GM12872 (cell line): ENCODE measurements at regions not wholly inside any gene's neighbourhood (a gene's known extent, or its start where the extent isn't known, plus 50 kb on each side); places are given as distances from the start of the nearest gene placed in this dataset.

ENCODE experiments used
- TF ChIP-seq, protein P1 (sequence below): IDR thresholded peaks from 3 replicates; pipeline ENCODE4 v1.5.1; 2011; ENCODE audit warnings: low read depth, mild to moderate bottlenecking, low read length, moderate library complexity; ENCODE audit not compliant: insufficient read depth

DNA sequence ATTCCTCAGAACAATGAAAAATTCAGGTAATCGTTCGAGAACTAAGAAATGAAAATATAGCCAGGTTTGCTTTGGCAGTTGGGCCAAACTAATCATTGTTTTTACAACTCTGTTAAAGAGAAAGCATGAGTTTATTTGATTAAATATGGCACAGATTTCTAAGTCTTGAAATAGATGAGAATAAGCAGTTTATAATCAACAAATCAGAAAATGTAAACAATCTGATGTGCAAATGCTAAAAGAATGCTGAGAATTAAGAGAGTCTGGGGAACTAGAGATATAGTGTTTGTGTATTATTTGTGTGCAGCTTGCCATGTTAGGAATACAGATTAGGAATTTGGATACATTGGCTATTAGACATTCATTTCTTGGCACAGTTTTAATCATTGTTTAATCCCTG, 212.5 kb downstream of the TANC2 start:
- TF ChIP-seq, protein P1, sequence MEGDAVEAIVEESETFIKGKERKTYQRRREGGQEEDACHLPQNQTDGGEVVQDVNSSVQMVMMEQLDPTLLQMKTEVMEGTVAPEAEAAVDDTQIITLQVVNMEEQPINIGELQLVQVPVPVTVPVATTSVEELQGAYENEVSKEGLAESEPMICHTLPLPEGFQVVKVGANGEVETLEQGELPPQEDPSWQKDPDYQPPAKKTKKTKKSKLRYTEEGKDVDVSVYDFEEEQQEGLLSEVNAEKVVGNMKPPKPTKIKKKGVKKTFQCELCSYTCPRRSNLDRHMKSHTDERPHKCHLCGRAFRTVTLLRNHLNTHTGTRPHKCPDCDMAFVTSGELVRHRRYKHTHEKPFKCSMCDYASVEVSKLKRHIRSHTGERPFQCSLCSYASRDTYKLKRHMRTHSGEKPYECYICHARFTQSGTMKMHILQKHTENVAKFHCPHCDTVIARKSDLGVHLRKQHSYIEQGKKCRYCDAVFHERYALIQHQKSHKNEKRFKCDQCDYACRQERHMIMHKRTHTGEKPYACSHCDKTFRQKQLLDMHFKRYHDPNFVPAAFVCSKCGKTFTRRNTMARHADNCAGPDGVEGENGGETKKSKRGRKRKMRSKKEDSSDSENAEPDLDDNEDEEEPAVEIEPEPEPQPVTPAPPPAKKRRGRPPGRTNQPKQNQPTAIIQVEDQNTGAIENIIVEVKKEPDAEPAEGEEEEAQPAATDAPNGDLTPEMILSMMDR: no peak

DNA sequence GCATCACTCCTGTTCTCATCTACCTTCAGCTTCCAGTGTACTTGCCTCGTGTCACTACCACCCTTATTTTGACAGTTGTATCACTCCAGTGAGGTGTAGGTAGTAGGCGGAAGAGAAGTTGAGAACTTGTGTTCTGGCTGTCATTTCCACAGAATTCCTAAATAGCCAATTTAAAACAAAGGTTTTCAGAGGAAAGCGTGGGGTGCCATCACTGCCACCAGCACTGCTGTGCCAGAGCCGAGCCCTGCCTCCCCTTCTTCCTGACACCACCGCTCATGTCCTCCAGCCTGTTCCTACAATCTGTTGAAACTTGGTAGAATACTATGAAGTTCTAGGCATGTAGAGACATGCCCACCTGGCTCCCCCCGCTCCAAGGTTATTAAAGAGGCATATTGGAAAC, 215.8 kb downstream of the TANC2 start:
- TF ChIP-seq, protein P1: no peak

DNA sequence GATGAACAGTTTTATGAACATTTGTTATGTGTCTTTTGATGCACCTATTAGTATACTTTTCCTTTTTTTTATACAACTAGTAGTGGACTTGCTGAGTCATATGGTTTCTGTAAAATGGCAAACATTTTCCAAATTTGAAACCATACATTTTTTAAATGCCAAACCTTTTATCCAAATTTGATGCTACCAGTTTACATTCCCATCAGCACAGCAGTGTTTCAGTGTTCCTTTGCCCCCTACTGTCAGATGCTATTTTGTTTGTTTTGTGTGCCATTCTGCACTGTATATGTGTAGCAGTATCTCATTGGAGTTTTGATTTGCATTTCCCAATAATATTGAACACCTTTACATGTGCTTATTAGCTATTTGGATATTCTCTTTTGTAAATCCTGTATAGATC, 219.4 kb downstream of the TANC2 start:
- TF ChIP-seq, protein P1: no peak

DNA sequence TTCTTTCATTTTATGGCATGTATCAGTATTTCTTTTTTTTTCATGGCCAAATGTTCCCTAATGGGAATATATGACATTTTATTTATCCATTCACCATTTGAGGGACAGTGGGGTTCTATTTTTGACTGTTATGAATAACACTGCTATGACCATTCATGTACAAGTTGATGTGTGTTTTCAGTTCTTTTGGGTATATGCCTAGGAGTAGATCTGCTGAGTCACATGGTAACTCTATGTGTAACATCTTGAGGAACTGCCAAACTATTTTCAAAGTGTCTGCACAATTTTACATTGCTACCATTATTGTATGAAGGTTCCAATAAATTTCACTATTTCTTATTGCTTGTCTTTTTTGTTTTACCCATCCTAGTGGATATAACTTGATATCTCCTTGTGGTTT, 223.0 kb downstream of the TANC2 start:
- TF ChIP-seq, protein P1: no peak

- TF ChIP-seq, protein P1: no peak
These were observed 223.9 kb downstream of the TANC2 start for GRCh38 chr17:63189930-63190329.

DNA sequence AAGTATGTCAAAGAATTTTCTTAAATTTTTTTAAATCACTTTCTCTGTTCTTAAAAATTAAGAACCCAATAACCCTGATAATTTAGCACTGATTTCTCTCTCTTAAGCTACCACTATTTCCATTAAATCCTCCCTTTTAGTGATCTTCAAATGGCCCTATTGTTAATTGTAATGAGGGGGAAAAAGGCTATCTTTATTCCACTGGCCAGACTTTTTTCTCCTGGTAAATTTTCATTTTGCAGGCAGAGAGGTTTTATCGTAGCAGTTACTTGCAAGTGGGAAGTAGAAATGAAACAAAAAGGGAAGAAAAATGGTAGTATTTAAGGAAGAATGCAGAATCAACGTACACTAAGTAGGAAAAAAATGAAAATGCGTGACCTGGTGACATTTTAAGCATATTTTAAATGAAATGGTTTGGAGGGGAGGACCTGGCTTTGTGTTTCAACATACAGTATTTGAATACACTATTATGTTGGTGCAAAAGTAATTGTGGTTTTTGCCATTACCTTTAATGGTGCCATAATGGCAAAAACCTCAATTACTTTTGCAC, 224.9 kb downstream of the TANC2 start:
- TF ChIP-seq, protein P1: no peak

DNA sequence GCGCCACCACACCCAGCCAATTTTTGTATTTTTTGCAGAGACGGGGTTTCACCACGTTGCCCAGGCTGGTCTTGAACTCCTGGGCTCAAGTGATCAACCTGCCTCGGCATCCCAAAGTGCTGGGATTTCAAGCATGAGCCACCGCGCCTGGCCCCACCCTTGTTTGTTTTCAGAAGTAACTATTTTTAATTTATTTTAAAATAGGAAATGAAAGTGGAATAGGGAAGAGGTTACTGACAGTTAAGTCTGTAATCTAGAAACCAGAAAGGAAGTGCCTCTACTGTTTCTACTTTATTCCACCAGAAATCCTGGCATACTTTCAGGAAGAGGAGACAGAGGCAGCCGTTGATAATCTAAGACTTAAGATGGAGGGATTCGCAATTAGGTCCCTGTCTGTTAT, 225.6 kb downstream of the TANC2 start:
- TF ChIP-seq, protein P1: no peak
